Activated B cell treated with CpG ODN at 0.5 μM for 24 hours (primary cell): ENCODE measurements at regions not wholly inside any gene's neighbourhood (a gene's known extent, or its start where the extent isn't known, plus 50 kb on each side); places are given as distances from the start of the nearest gene placed in this dataset.

Experiments used
- ATAC-seq: fragments of 200-7000 bp; cut with Tn5 transposase; one replicate; pipeline ENCODE4 v1.10.0; 2021; ENCODE audit warnings: low read depth, mild to moderate bottlenecking, moderate library complexity
- CTCF ChIA-PET: fragments of 350-600 bp; sonication (Branson Sonifier 250); formaldehyde crosslinking; loops from one replicate; lab custom pipeline; 2021; ENCODE audit warnings: antibody characterized with exemption; lab: Charles Lee
- POLR2A ChIA-PET: fragments of 350-600 bp; sonication (Branson Sonifier 250); formaldehyde crosslinking; loops from one replicate; lab custom pipeline; 2021; ENCODE audit warnings: antibody characterized with exemption; lab: Charles Lee
- DNase-seq: peaks from one replicate; pipeline ENCODE4 v3.0.0; 2022
- H3K27ac Mint-ChIP-seq: one replicate; pipeline ENCODE4 v1.8.0; 2020; ENCODE audit warnings: mixed read lengths
- H3K27me3 Mint-ChIP-seq: one replicate; pipeline ENCODE4 v1.8.0; 2021; ENCODE audit warnings: mixed read lengths
- H3K36me3 Mint-ChIP-seq: one replicate; pipeline ENCODE4 v1.8.0; 2021; ENCODE audit warnings: low read depth, mixed read lengths
- H3K4me1 Mint-ChIP-seq: one replicate; pipeline ENCODE4 v1.8.0; 2021; ENCODE audit warnings: mixed read lengths
- H3K4me3 Mint-ChIP-seq: one replicate; pipeline ENCODE4 v1.8.0; 2020; ENCODE audit warnings: mild to moderate bottlenecking, mixed read lengths
- H3K9me3 Mint-ChIP-seq: one replicate; pipeline ENCODE4 v1.8.0; 2020; ENCODE audit warnings: mixed read lengths
- intact Hi-C: fragments of 100-400 bp; cut with micrococcal nuclease; formaldehyde crosslinking; loops from one replicate; pipeline ENCODE4 v1.15.1; 2024
- TF ChIP-seq, protein P1 (sequence below): fragments of 200-600 bp; IDR thresholded peaks from one replicate; pipeline ENCODE4 v1.8.0; 2022; ENCODE audit warnings: antibody characterized with exemption, mild to moderate bottlenecking

DNA sequence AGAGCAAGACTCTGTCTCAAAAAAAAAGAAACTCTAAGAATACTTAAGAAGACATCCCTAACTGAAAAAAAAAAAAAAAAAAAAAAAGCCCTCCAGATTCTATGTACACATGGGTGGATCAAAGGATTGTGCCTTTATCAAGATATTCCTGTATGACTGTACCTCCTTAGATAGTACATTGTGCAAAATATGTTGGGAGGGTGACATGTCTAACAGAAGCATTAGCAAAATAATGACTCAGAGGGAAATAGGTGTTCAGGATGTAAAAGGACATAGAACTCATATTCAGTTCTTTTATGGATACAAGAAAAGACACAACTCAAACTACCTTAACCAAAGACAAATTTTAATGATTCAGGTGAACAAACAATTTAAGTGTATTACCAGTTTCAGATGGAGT is 269.8 kb upstream of the KAZN start:
- ATAC-seq (no peak), DNase-seq (no peak)
- Mint-ChIP-seq H3K36me3 (no peaks in the 10 kb centered on the region), H3K4me1 (no peaks in the 10 kb centered on the region), H3K9me3 (peaks cover 2% of the 10 kb centered on the region), H3K27ac (no peak overlapping the region), H3K27me3 (peaks cover 8% of the 10 kb centered on the region), H3K4me3 (no peak overlapping the region)
- ChIA-PET POLR2A (no interaction called here), CTCF (no interaction called here)
- intact Hi-C loops: no loop called here
- TF ChIP-seq, protein P1, sequence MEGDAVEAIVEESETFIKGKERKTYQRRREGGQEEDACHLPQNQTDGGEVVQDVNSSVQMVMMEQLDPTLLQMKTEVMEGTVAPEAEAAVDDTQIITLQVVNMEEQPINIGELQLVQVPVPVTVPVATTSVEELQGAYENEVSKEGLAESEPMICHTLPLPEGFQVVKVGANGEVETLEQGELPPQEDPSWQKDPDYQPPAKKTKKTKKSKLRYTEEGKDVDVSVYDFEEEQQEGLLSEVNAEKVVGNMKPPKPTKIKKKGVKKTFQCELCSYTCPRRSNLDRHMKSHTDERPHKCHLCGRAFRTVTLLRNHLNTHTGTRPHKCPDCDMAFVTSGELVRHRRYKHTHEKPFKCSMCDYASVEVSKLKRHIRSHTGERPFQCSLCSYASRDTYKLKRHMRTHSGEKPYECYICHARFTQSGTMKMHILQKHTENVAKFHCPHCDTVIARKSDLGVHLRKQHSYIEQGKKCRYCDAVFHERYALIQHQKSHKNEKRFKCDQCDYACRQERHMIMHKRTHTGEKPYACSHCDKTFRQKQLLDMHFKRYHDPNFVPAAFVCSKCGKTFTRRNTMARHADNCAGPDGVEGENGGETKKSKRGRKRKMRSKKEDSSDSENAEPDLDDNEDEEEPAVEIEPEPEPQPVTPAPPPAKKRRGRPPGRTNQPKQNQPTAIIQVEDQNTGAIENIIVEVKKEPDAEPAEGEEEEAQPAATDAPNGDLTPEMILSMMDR: no peak

DNA sequence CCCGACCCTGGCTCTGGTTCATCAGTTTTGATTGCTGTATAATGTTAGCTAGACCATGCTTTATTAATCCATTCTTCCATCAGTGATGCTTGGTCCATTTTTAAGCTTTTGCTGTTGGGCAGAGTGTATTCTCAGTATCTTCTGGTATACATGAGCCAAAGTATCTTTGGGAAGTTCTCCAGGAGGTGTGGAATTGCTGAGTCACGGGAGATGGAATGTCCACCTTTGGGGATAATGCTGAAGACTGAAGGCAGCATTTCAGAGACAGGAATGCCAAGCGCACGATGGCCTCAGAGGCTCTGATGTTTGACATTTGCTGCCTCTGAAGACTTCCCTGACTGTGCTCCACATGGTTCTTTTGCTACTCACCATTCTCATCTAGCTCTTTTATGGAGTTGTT is 266.3 kb upstream of the KAZN start:
- H3K27ac Mint-ChIP-seq: no peak overlapping the region
- H3K27me3 Mint-ChIP-seq: peaks cover 5% of the 10 kb centered on the region
- intact Hi-C loops: no loop called here
- peaks cover 3% of the 10 kb centered on the region for H3K9me3 Mint-ChIP-seq
- no peaks in the 10 kb centered on the region for H3K4me1 Mint-ChIP-seq
- DNase-seq (no peak), ATAC-seq (no peak)
- CTCF ChIA-PET: no interaction called here
- TF ChIP-seq, protein P1: no peak
- POLR2A ChIA-PET: no interaction called here
- no peaks in the 10 kb centered on the region for H3K36me3 Mint-ChIP-seq
- H3K4me3 Mint-ChIP-seq: no peak overlapping the region

DNA sequence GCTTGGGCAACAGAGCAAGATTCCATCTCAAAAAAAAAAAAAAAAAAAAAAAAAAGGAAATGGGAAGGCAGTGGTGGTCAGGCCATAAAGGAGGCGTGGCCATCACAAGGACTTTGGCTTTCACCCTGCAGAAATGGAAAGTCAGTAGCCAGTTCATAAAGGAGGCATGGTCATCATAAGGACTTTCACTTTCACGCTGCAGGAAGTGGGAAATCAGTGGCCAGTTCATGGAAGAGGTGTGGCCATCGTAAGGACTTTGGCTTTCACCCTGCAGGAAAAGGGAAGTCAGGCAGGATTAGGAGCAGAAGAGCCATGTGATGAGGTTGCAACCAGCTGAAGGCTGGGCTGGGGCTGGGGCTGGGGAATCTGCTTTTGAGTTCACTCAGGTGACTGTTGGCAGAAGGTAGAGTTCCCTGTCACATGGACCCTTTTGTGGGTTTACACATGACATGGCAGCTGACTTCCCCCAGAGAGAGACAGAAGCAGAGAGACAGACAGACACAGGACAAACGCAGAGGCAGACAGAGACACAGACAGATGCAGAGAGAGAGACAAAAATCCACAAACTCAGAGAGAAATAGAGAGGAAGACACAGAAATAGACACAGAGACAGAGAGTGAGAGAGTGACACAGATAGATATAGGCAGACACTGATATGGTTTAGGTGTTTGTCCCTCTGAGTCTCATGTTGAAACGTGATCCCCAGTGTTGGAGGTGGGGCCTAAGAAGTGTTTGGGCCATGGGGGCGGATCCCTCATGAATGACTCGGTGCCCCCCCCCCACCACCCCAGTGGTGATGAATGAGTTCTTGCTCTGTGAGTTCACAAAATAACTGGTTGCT is 263.9 kb upstream of the KAZN start:
- Mint-ChIP-seq H3K27ac (no peak overlapping the region), H3K27me3 (peaks cover 5% of the 10 kb centered on the region), H3K4me1 (no peaks in the 10 kb centered on the region), H3K4me3 (no peak overlapping the region), H3K36me3 (no peaks in the 10 kb centered on the region), H3K9me3 (peaks cover 3% of the 10 kb centered on the region)
- intact Hi-C loops: no loop called here
- ChIA-PET CTCF (no interaction called here), POLR2A (no interaction called here)
- ATAC-seq: no peak
- DNase-seq: no peak
- TF ChIP-seq, protein P1: no peak

DNA sequence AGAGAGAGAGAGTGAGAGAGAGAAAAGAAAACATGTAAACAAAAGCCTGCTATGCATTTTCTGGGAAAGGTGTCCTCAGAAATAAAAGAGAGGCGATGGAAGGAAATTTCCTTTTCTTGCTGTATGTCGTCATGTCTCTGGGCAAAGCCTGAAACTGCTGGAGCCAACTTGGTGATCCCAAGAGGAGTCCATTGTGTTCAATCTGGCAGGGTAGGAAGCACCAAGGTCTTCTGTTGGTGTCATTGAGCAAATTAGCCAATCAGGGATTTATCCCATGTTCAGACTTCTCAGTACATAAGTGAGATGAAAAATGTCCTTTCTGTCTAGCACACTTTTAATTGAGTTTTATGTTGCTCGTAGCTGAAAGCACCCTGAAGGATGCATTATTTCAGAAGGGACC is 260.0 kb upstream of the KAZN start:
- Mint-ChIP-seq H3K9me3 (peaks cover 3% of the 10 kb centered on the region), H3K27ac (no peak overlapping the region), H3K27me3 (peaks cover 5% of the 10 kb centered on the region), H3K4me1 (no peaks in the 10 kb centered on the region), H3K4me3 (no peak overlapping the region), H3K36me3 (no peaks in the 10 kb centered on the region)
- POLR2A ChIA-PET: no interaction called here
- CTCF ChIA-PET: no interaction called here
- TF ChIP-seq, protein P1: no peak
- no peak for ATAC-seq
- intact Hi-C loops: no loop called here
- no peak for DNase-seq

DNA sequence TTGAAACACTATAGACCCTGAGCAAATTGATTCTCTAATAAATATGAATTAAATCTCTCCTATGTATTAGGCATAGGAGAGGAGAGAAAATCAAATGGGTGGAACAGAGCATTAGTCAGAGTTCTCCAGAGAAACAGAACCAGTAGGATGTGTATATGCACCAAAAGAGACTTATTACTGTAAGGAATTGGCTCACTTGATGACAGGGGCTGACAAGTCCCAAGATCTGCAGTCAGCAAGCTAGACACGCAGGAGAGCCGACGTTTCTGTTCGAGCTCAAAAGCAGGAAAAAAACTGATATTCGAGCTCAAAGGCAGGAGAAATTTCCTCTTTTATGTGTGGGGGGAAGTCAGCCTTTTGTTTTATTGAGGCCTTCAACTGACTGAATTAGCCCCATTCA is 259.2 kb upstream of the KAZN start:
- CTCF ChIA-PET: no interaction called here
- DNase-seq (no peak), ATAC-seq (no peak)
- intact Hi-C loops: no loop called here
- peaks cover 5% of the 10 kb centered on the region for H3K27me3 Mint-ChIP-seq
- H3K27ac Mint-ChIP-seq: no peak overlapping the region
- no peaks in the 10 kb centered on the region for H3K36me3 Mint-ChIP-seq
- H3K9me3 Mint-ChIP-seq: peaks cover 3% of the 10 kb centered on the region
- TF ChIP-seq, protein P1: no peak
- H3K4me3 Mint-ChIP-seq: no peak overlapping the region
- POLR2A ChIA-PET: no interaction called here
- no peaks in the 10 kb centered on the region for H3K4me1 Mint-ChIP-seq
